GM21423 (cell line): ENCODE measurements at regions not wholly inside any gene's neighbourhood (a gene's known extent, or its start where the extent isn't known, plus 50 kb on each side); places are given as distances from the start of the nearest gene placed in this dataset.
A peak's percentile ranks its signal among the peaks of the same experiment; 100 is the strongest.
"Not testable (repeated sequence)": the region's sequence is repeated elsewhere in the genome, so short reads cannot be mapped to it uniquely, and the experiment has no call there.

Source experiments
- ATAC-seq: cut with Tn5 transposase; IDR thresholded peaks from one replicate; pipeline ENCODE4 v1.9.1; 2021; ENCODE audit warnings: mild to moderate bottlenecking, moderate library complexity; ENCODE audit not compliant: unreplicated experiment

- ATAC-seq, result not testable (repeated sequence)
Observed at GRCh38 chr11:33971530-33971929, 79.7 kb upstream of the LMO2 start.

- ATAC-seq, result peak; percentile 63
Observed at GRCh38 chr11:33970984-33971466, 79.1 kb upstream of the LMO2 start.

GRCh38 chr11:33967451-33967850 lies 75.6 kb upstream of the LMO2 start:
- no peak for ATAC-seq

GRCh38 chr11:33965032-33965431 lies 73.2 kb upstream of the LMO2 start:
- no peak for ATAC-seq

GRCh38 chr11:33959855-33960400 lies 68.1 kb upstream of the LMO2 start:
- no peak for ATAC-seq

GRCh38 chr11:33957304-33957917 lies 65.5 kb upstream of the LMO2 start:
- no peak for ATAC-seq

- no peak for ATAC-seq
Observed at GRCh38 chr11:33956611-33957010, 64.7 kb upstream of the LMO2 start.

GRCh38 chr11:33953289-33953688 lies 61.4 kb upstream of the LMO2 start:
- ATAC-seq, result no peak

- no peak for ATAC-seq
Observed at GRCh38 chr11:33952805-33953204, 60.9 kb upstream of the LMO2 start.

- ATAC-seq, result no peak
Observed at GRCh38 chr11:33949252-33949913, 57.5 kb upstream of the LMO2 start.

GRCh38 chr11:33948494-33948893 lies 56.6 kb upstream of the LMO2 start:
- no peak for ATAC-seq

- not testable (repeated sequence) for ATAC-seq
Observed at GRCh38 chr11:33947918-33948317, 56.0 kb upstream of the LMO2 start.

GRCh38 chr11:33946930-33947329 lies 55.1 kb upstream of the LMO2 start:
- ATAC-seq, result no peak

GRCh38 chr11:33945481-33946268 lies 53.8 kb upstream of the LMO2 start:
- ATAC-seq, result no peak

GRCh38 chr11:33944693-33945424 lies 53.0 kb upstream of the LMO2 start:
- ATAC-seq, result no peak

GRCh38 chr11:33944345-33944692 lies 52.4 kb upstream of the LMO2 start:
- ATAC-seq, result no peak

- ATAC-seq, result peak; percentile 56
Observed at GRCh38 chr11:33942954-33943353, 51.1 kb upstream of the LMO2 start.

GRCh38 chr11:33941637-33942160 lies 49.8 kb upstream of the LMO2 start:
- no peak for ATAC-seq
